NB4 (cell line): ENCODE measurements at regions not wholly inside any gene's neighbourhood (a gene's known extent, or its start where the extent isn't known, plus 50 kb on each side); places are given as distances from the start of the nearest gene placed in this dataset.

ENCODE experiments used
- DNase-seq: peaks from one replicate; pipeline ENCODE4 v3.0.0; 2010; ENCODE audit warnings: low read depth
- H3K4me3 ChIP-seq: one replicate; pipeline ENCODE4 v1.5.1; 2011; ENCODE audit warnings: mild to moderate bottlenecking, low read depth, low read length, moderate library complexity
- CTCF ChIP-seq: IDR thresholded peaks from one replicate; pipeline ENCODE4 v1.5.1; 2012; ENCODE audit warnings: low read depth, low read length
- MAX ChIP-seq: IDR thresholded peaks from 2 replicates; pipeline ENCODE4 v1.6.1; 2011; ENCODE audit warnings: low read depth, low read length
- MYC ChIP-seq: IDR thresholded peaks from 2 replicates; pipeline ENCODE4 v1.6.1; 2011; ENCODE audit warnings: low read depth, low read length
- POLR2A ChIP-seq: IDR thresholded peaks from 2 replicates; pipeline ENCODE4 v1.6.1; 2011; ENCODE audit warnings: mild to moderate bottlenecking; ENCODE audit not compliant: insufficient read length; ENCODE audit errors: extremely low read depth

- no peak overlapping the region for H3K4me3 ChIP-seq
- peak; percentile 30 for DNase-seq
- TF ChIP-seq MYC: no peak
- TF ChIP-seq MAX: no peak
- TF ChIP-seq POLR2A: no peak
- TF ChIP-seq CTCF: no peak
Measured at GRCh38 chr12:98438656-98439230, 76.6 kb upstream of the TMPO start.

- DNase-seq: peak; percentile 87
- TF ChIP-seq MAX: no peak
- TF ChIP-seq MYC: no peak
- no peak for TF ChIP-seq CTCF
- TF ChIP-seq POLR2A: no peak
Measured at GRCh38 chr12:98439471-98439951, 75.9 kb upstream of the TMPO start.

GRCh38 chr12:98439981-98440581 lies 75.3 kb upstream of the TMPO start:
- DNase-seq: peak; percentile 99
- TF ChIP-seq POLR2A: no peak
- peak; percentile 74; the same call in 1 of the 2 replicates for TF ChIP-seq MAX
- peak; percentile 88 for TF ChIP-seq MYC
- TF ChIP-seq CTCF: no peak

More at GRCh38 chr12:98439471-98439951, 75.9 kb upstream of the TMPO start:
- peak overlapping the region; percentile 8 for H3K4me3 ChIP-seq

GRCh38 chr12:98446060-98446459 lies 69.3 kb upstream of the TMPO start:
- TF ChIP-seq MAX: no peak
- no peak for TF ChIP-seq POLR2A
- TF ChIP-seq MYC: no peak
- TF ChIP-seq CTCF: no peak
- H3K4me3 ChIP-seq: no peak overlapping the region
- no peak for DNase-seq

More at GRCh38 chr12:98439981-98440581, 75.3 kb upstream of the TMPO start:
- H3K4me3 ChIP-seq: peak overlapping the region; percentile 8

GRCh38 chr12:98446682-98447081 lies 68.7 kb upstream of the TMPO start:
- no peak overlapping the region for H3K4me3 ChIP-seq
- peak; percentile 80 for DNase-seq
- TF ChIP-seq MAX: 0 out of 2 replicates have a peak, but pooled peaks have one; percentile 9
- TF ChIP-seq POLR2A: no peak

GRCh38 chr12:98449584-98449983 lies 65.8 kb upstream of the TMPO start:
- no peak overlapping the region for H3K4me3 ChIP-seq
- no peak for DNase-seq
- TF ChIP-seq MAX (no peak), MYC (no peak)
